Ectodermal cell (in vitro differentiated cells): ENCODE measurements at regions not wholly inside any gene's neighbourhood (a gene's known extent, or its start where the extent isn't known, plus 50 kb on each side); places are given as distances from the start of the nearest gene placed in this dataset.

Experiments
- H3K27ac ChIP-seq: 2 replicates; pipeline ENCODE4 v1.7.0; 2013; ENCODE audit warnings: mild to moderate bottlenecking, low read depth, low read length; ENCODE audit not compliant: insufficient read depth, poor library complexity, severe bottlenecking
- H3K27me3 ChIP-seq: 2 replicates; pipeline ENCODE4 v1.7.0; 2013; ENCODE audit warnings: mild to moderate bottlenecking, low read length; ENCODE audit not compliant: insufficient read depth, control insufficient read depth, poor library complexity, severe bottlenecking
- H3K36me3 ChIP-seq: one replicate; pipeline ENCODE4 v1.7.0; 2013; ENCODE audit warnings: low read length; ENCODE audit not compliant: control insufficient read depth, insufficient read depth
- H3K4me1 ChIP-seq: one replicate; pipeline ENCODE4 v1.7.0; 2013; ENCODE audit warnings: low read length; ENCODE audit not compliant: control insufficient read depth, insufficient read depth
- H3K4me3 ChIP-seq: 2 replicates; pipeline ENCODE4 v1.7.0; 2013; ENCODE audit warnings: low read depth, low read length, control low read depth; ENCODE audit not compliant: insufficient read depth
- H3K9me3 ChIP-seq: 2 replicates; pipeline ENCODE4 v1.7.0; 2013; ENCODE audit warnings: mild to moderate bottlenecking, low read length, moderate library complexity; ENCODE audit not compliant: control insufficient read depth
- WGBS, 2 experiments: methylation state at CpG; one replicate each; pipeline ENCODE4 v1.1.7; 2013; ENCODE audit warnings: missing lambda C conversion rate in 2 of 2; 5-methylcytosine and 5-hydroxymethylcytosine counted together

- H3K9me3 ChIP-seq, result no peaks in the 10 kb centered on the region
- no peak overlapping the region for H3K4me3 ChIP-seq
- 85 to 86% methylated on average over 4 of the region's 4 CpGs for WGBS, 2 experiments
- no peaks in the 10 kb centered on the region for H3K36me3 ChIP-seq
- no peaks in the 10 kb centered on the region for H3K4me1 ChIP-seq
- no peaks in the 10 kb centered on the region for H3K27me3 ChIP-seq
- no peak overlapping the region for H3K27ac ChIP-seq
Measured at GRCh38 chr6:148164645-148165044, 178.0 kb upstream of the SASH1 start.

GRCh38 chr6:148166339-148166968, 176.2 kb upstream of the SASH1 start:
- Histone ChIP-seq H3K9me3 (no peaks in the 10 kb centered on the region), H3K27me3 (no peaks in the 10 kb centered on the region), H3K4me3 (no peak overlapping the region), H3K4me1 (no peaks in the 10 kb centered on the region), H3K27ac (no peak overlapping the region), H3K36me3 (no peaks in the 10 kb centered on the region)
- WGBS, 2 experiments, result 42 to 44% methylated on average over 5 of the region's 6 CpGs

GRCh38 chr6:148169706-148170105, 172.9 kb upstream of the SASH1 start:
- no peaks in the 10 kb centered on the region for H3K36me3 ChIP-seq
- H3K4me3 ChIP-seq, result no peak overlapping the region
- H3K4me1 ChIP-seq, result no peaks in the 10 kb centered on the region
- 72 to 79% methylated on average over 8 of the region's 8 CpGs for WGBS, 2 experiments
- no peaks in the 10 kb centered on the region for H3K27me3 ChIP-seq
- no peaks in the 10 kb centered on the region for H3K9me3 ChIP-seq
- H3K27ac ChIP-seq, result no peak overlapping the region

- H3K27ac ChIP-seq, result no peak overlapping the region
- 92 to 100% methylated on average over 1 of the region's 1 CpG for WGBS, 2 experiments
- H3K27me3 ChIP-seq, result no peaks in the 10 kb centered on the region
- H3K4me1 ChIP-seq, result no peaks in the 10 kb centered on the region
- H3K36me3 ChIP-seq, result no peaks in the 10 kb centered on the region
- no peak overlapping the region for H3K4me3 ChIP-seq
- H3K9me3 ChIP-seq, result no peaks in the 10 kb centered on the region
Measured at GRCh38 chr6:148170286-148170685, 172.4 kb upstream of the SASH1 start.

GRCh38 chr6:148173548-148173947, 169.1 kb upstream of the SASH1 start:
- WGBS, 2 experiments, result no CpG with 5 or more reads among the region's 1 CpG
- Histone ChIP-seq H3K27me3 (no peaks in the 10 kb centered on the region), H3K27ac (no peak overlapping the region), H3K36me3 (no peaks in the 10 kb centered on the region), H3K4me3 (no peak overlapping the region), H3K9me3 (no peaks in the 10 kb centered on the region), H3K4me1 (no peaks in the 10 kb centered on the region)

- no peaks in the 10 kb centered on the region for H3K4me1 ChIP-seq
- 87% methylated on average over 8 of the region's 8 CpGs for WGBS, 2 experiments
- no peaks in the 10 kb centered on the region for H3K27me3 ChIP-seq
- no peak overlapping the region for H3K27ac ChIP-seq
- H3K4me3 ChIP-seq, result no peak overlapping the region
- H3K9me3 ChIP-seq, result no peaks in the 10 kb centered on the region
- no peaks in the 10 kb centered on the region for H3K36me3 ChIP-seq
Measured at GRCh38 chr6:148175550-148176188, 167.0 kb upstream of the SASH1 start.

- no peak overlapping the region for H3K27ac ChIP-seq
- H3K27me3 ChIP-seq, result no peaks in the 10 kb centered on the region
- H3K36me3 ChIP-seq, result no peaks in the 10 kb centered on the region
- no peaks in the 10 kb centered on the region for H3K4me1 ChIP-seq
- WGBS, 2 experiments, result 71 to 73% methylated on average over 9 of the region's 10 CpGs
- no peaks in the 10 kb centered on the region for H3K9me3 ChIP-seq
- H3K4me3 ChIP-seq, result no peak overlapping the region
Measured at GRCh38 chr6:148177589-148178233, 164.9 kb upstream of the SASH1 start.

GRCh38 chr6:148179786-148180185, 162.9 kb upstream of the SASH1 start:
- Histone ChIP-seq H3K36me3 (no peaks in the 10 kb centered on the region), H3K27me3 (no peaks in the 10 kb centered on the region), H3K4me1 (no peaks in the 10 kb centered on the region), H3K27ac (no peak overlapping the region), H3K4me3 (no peak overlapping the region), H3K9me3 (no peaks in the 10 kb centered on the region)
- whole genome bisulfite sequencing, 2 experiments, result 62 to 81% methylated on average over 1 of the region's 1 CpG

- no peaks in the 10 kb centered on the region for H3K4me1 ChIP-seq
Measured at GRCh38 chr6:148182378-148182777, 160.3 kb upstream of the SASH1 start.

GRCh38 chr6:148183776-148184175, 158.9 kb upstream of the SASH1 start:
- H3K36me3 ChIP-seq, result no peaks in the 10 kb centered on the region
- no peaks in the 10 kb centered on the region for H3K4me1 ChIP-seq
- no peaks in the 10 kb centered on the region for H3K27me3 ChIP-seq
- 82 to 83% methylated on average over 2 of the region's 2 CpGs for WGBS, 2 experiments
- H3K9me3 ChIP-seq, result no peaks in the 10 kb centered on the region
- no peak overlapping the region for H3K27ac ChIP-seq
- no peak overlapping the region for H3K4me3 ChIP-seq

More at GRCh38 chr6:148182378-148182777, 160.3 kb upstream of the SASH1 start:
- H3K9me3 ChIP-seq, result no peaks in the 10 kb centered on the region
- 96 to 98% methylated on average over 4 of the region's 4 CpGs for WGBS, 2 experiments
- no peaks in the 10 kb centered on the region for H3K36me3 ChIP-seq
- H3K4me3 ChIP-seq, result no peak overlapping the region
- no peaks in the 10 kb centered on the region for H3K27me3 ChIP-seq
- no peak overlapping the region for H3K27ac ChIP-seq
